OCI-LY7 (cell line): ENCODE measurements at regions not wholly inside any gene's neighbourhood (a gene's known extent, or its start where the extent isn't known, plus 50 kb on each side); places are given as distances from the start of the nearest gene placed in this dataset.

ENCODE experiments used
- EZH2phosphoT487 ChIP-seq: fragments of 200-600 bp; sonication (generic); IDR thresholded peaks from 2 replicates; pipeline ENCODE4 v1.6.1; 2018; ENCODE audit warnings: low read depth, borderline replicate concordance, mild to moderate bottlenecking, mixed run types, antibody characterized with exemption, low read length, moderate library complexity, mixed read lengths
- TF ChIP-seq, protein P1 (sequence below): fragments of 200-600 bp; sonication (generic); conservative IDR thresholded peaks from 2 replicates; pipeline ENCODE4 v1.5.1; 2014; ENCODE audit warnings: mild to moderate bottlenecking, antibody characterized with exemption, low read length, moderate library complexity, mixed read lengths

DNA sequence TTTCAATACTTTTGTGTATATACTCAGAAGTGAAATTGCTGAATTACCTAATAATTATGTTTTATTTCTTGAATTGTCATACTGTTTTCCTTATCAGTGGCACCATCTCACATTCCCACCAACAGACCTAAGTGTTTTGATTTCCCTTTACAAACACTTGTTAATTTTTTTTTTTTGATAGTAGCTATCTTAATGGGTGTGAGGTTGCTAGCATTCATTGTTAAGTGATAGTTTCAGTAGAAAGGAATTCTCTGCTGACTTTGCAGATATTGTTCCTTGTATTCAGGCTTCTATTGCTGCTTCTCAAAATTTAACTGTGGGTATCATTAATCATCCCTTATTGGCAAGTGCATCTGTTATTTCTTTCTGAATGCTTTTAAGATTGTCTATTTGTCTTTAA is 927.5 kb upstream of the SLIT2 start:
- TF ChIP-seq, protein P1, sequence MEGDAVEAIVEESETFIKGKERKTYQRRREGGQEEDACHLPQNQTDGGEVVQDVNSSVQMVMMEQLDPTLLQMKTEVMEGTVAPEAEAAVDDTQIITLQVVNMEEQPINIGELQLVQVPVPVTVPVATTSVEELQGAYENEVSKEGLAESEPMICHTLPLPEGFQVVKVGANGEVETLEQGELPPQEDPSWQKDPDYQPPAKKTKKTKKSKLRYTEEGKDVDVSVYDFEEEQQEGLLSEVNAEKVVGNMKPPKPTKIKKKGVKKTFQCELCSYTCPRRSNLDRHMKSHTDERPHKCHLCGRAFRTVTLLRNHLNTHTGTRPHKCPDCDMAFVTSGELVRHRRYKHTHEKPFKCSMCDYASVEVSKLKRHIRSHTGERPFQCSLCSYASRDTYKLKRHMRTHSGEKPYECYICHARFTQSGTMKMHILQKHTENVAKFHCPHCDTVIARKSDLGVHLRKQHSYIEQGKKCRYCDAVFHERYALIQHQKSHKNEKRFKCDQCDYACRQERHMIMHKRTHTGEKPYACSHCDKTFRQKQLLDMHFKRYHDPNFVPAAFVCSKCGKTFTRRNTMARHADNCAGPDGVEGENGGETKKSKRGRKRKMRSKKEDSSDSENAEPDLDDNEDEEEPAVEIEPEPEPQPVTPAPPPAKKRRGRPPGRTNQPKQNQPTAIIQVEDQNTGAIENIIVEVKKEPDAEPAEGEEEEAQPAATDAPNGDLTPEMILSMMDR, result no peak
- no peak for TF ChIP-seq EZH2phosphoT487
